ENCODE measurements at regions not wholly inside any gene's neighbourhood (a gene's known extent, or its start where the extent isn't known, plus 50 kb on each side); places are given as distances from the start of the nearest gene placed in this dataset.

DNA sequence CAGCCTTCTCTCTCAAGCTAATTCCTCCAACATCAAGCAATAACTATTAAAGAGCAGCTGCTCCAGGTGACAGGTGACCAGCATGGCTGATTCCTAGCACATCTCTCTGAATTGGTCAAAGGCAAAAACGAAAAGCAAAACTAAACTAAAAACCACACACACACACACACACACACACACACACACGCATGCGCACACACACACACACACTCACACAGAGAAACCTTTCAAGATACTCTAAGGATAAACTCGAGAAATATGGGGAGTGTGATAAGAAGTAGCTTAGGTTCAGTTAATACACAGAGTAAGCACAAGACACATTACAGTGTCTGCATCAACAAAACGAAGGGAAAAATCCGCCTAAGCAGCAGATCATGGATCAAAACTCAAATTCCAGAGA, 74.5 kb upstream of the FZD7 start:
- no peak for TF ChIP-seq CTCF (IDR thresholded peaks at IDR 0.05)
- TF ChIP-seq POLR2A (IDR thresholded peaks at IDR 0.05) = no peak
